Mesodermal cell (in vitro differentiated cells): ENCODE measurements at regions not wholly inside any gene's neighbourhood (a gene's known extent, or its start where the extent isn't known, plus 50 kb on each side); places are given as distances from the start of the nearest gene placed in this dataset.

Experiments
- H3K27ac ChIP-seq: 2 replicates; pipeline ENCODE4 v1.7.0; 2013; ENCODE audit warnings: mild to moderate bottlenecking, low read depth, low read length, moderate library complexity; ENCODE audit not compliant: severe bottlenecking
- H3K36me3 ChIP-seq: 2 replicates; pipeline ENCODE4 v1.7.1; 2013; ENCODE audit warnings: mild to moderate bottlenecking, low read length, moderate library complexity; ENCODE audit not compliant: control insufficient read depth, insufficient read depth
- H3K4me1 ChIP-seq: one replicate; pipeline ENCODE4 v1.7.1; 2013; ENCODE audit warnings: mild to moderate bottlenecking, low read length; ENCODE audit not compliant: insufficient read depth, control insufficient read depth, poor library complexity, severe bottlenecking
- H3K4me3 ChIP-seq: 2 replicates; pipeline ENCODE4 v1.7.0; 2013; ENCODE audit warnings: low read length, control low read depth, mild to moderate bottlenecking; ENCODE audit not compliant: insufficient read depth, poor library complexity, severe bottlenecking; ENCODE audit errors: extremely low read depth
- H3K9me3 ChIP-seq: 2 replicates; pipeline ENCODE4 v1.7.1; 2013; ENCODE audit warnings: mild to moderate bottlenecking, low read length, moderate library complexity; ENCODE audit not compliant: control insufficient read depth
- whole genome bisulfite sequencing, 2 experiments: methylation state at CpG; one replicate each; pipeline ENCODE4 v1.1.5; 2013; ENCODE audit warnings: missing lambda C conversion rate in 2 of 2; ENCODE audit not compliant: insufficient coverage in 2 of 2; 5-methylcytosine and 5-hydroxymethylcytosine counted together

- WGBS, 2 experiments, result 87 to 95% methylated on average over 6 to 7 of the region's 7 CpGs
- H3K27ac ChIP-seq, result no peak overlapping the region
- no peaks in the 10 kb centered on the region for H3K36me3 ChIP-seq
- H3K4me1 ChIP-seq, result peaks cover 25% of the 10 kb centered on the region
- H3K9me3 ChIP-seq, result peaks cover 10% of the 10 kb centered on the region
- no peak overlapping the region for H3K4me3 ChIP-seq
These were observed 75.1 kb upstream of the RAI14 start for GRCh38 chr5:34580983-34581382.

DNA sequence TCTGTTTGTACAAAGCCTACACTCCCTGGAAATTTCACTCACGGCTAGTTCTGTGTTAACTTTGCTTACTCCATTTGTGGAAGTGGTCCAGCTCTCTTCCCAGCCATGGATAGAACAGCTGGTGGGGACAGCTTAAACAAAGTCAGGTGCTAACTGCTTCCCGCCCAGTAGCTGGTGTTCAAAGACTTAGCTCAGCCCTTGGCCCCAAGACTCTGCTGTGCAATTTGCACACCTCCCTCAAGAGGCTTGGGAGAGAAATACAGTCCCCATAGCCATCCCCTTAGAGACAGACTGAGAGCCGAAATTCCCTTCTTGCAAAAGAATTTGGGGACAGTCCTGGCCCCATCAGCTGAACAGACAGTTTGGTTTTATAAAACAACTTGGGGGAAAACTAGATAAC lies 73.8 kb upstream of the RAI14 start:
- H3K4me3 ChIP-seq, result no peak overlapping the region
- peaks cover 10% of the 10 kb centered on the region for H3K9me3 ChIP-seq
- 91 to 100% methylated on average over 3 of the region's 3 CpGs for WGBS, 2 experiments
- no peak overlapping the region for H3K27ac ChIP-seq
- no peaks in the 10 kb centered on the region for H3K36me3 ChIP-seq
- H3K4me1 ChIP-seq, result peaks cover 37% of the 10 kb centered on the region

DNA sequence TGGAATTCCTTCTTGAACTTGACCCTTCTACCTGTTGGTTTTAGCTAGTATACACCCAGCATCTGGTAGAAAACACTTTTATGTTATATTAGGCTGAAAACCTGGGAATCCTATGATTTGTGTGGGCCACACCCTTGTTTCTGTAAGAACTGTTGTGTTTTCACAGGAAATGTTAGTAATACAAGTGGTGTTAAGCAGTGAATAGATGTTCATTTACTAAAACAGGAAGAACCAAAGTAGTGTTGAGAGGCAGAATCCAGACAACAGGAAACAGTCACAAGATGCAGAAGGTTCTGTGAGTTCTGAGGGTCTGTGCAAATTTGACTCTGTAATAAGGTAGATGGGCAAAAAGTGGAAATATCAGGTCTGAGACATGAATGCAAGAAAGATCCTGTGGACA lies 73.0 kb upstream of the RAI14 start:
- no peaks in the 10 kb centered on the region for H3K36me3 ChIP-seq

DNA sequence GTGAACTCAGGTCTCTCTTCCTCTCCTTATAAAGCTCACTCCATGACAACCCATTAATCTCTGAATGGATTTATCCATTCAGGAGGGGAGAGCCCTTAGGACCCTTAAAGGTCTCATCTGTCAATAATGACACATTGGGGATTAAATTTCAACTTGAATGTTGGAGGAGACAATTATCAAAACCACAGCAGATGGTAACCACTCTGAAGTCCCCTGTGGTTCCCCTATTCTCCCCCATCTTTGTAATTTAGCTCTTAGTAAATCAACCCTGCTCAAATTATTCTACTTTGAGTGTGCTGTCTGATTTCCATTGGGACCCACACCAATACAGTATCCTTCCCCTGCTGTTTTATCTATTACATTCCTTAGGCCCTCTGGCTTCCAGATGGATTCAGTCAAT lies 72.0 kb upstream of the RAI14 start:
- Histone ChIP-seq H3K4me1 (peaks cover 55% of the 10 kb centered on the region), H3K36me3 (no peaks in the 10 kb centered on the region), H3K27ac (no peak overlapping the region), H3K9me3 (peaks cover 5% of the 10 kb centered on the region), H3K4me3 (no peak overlapping the region)

More for the DNA sequence above, 73.0 kb upstream of the RAI14 start:
- Histone ChIP-seq H3K27ac (no peak overlapping the region), H3K9me3 (peaks cover 10% of the 10 kb centered on the region), H3K4me1 (peaks cover 45% of the 10 kb centered on the region), H3K4me3 (no peak overlapping the region)

GRCh38 chr5:34585601-34586104 lies 70.5 kb upstream of the RAI14 start:
- WGBS, 2 experiments, result 86 to 100% methylated on average over 2 to 4 of the region's 5 CpGs
- no peak overlapping the region for H3K4me3 ChIP-seq
- H3K4me1 ChIP-seq, result peaks cover 68% of the 10 kb centered on the region
- H3K36me3 ChIP-seq, result no peaks in the 10 kb centered on the region
- no peaks in the 10 kb centered on the region for H3K9me3 ChIP-seq
- peak overlapping the region; percentile 83 for H3K27ac ChIP-seq

DNA sequence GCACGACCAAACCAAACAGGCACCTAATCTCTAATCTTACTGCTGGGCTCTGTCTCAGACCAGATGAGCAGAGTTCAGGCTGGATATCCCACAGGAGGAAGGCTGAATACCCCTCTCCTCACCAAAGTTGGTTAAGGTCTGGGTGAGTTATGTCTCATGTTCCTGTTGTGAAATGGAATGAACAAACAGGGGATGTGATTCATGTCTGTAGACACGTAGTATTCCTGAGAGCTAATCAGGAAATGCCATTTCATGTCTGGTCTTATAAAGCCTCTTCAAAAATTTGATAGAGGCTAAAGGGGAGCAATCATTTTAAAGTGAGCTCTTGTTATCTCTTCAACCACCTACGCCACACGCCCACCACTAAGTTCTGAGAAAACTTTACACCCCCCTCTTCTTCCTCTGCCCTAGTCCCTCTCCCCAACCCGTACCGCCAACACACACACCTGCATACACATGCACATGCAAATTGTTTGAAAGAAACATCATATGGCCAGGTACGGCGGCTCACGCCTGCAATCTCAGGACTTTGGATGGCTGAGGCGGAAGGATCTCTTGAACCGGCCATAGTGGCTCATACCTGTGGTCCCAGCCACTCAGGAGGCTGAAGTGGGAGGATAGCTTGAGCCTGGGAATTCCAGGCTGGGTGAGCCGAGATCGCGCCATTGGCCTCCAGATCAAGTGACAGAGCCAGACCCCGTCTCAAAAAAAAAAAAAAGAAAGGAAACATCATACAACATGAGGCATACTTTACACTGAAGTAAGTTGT lies 69.8 kb upstream of the RAI14 start:
- Histone ChIP-seq H3K27ac (peak overlapping the region; percentile 83), H3K9me3 (no peaks in the 10 kb centered on the region), H3K4me3 (no peak overlapping the region), H3K4me1 (peaks cover 68% of the 10 kb centered on the region), H3K36me3 (no peaks in the 10 kb centered on the region)
- 81 to 95% methylated on average over 7 to 10 of the region's 15 CpGs for WGBS, 2 experiments

- WGBS, 2 experiments, result 50% methylated on average over 3 to 6 of the region's 6 CpGs
- H3K4me1 ChIP-seq, result peaks cover 64% of the 10 kb centered on the region
- H3K36me3 ChIP-seq, result no peaks in the 10 kb centered on the region
- H3K9me3 ChIP-seq, result no peaks in the 10 kb centered on the region
- H3K4me3 ChIP-seq, result no peak overlapping the region
- peak overlapping the region; percentile 95 for H3K27ac ChIP-seq
These were observed 68.5 kb upstream of the RAI14 start for GRCh38 chr5:34587355-34588241.

GRCh38 chr5:34589832-34590231 lies 66.3 kb upstream of the RAI14 start:
- Histone ChIP-seq H3K27ac (no peak overlapping the region), H3K4me3 (no peak overlapping the region), H3K36me3 (no peaks in the 10 kb centered on the region), H3K9me3 (no peaks in the 10 kb centered on the region), H3K4me1 (peaks cover 49% of the 10 kb centered on the region)
- WGBS, 2 experiments, result 60 to 69% methylated on average over 2 of the region's 2 CpGs

DNA sequence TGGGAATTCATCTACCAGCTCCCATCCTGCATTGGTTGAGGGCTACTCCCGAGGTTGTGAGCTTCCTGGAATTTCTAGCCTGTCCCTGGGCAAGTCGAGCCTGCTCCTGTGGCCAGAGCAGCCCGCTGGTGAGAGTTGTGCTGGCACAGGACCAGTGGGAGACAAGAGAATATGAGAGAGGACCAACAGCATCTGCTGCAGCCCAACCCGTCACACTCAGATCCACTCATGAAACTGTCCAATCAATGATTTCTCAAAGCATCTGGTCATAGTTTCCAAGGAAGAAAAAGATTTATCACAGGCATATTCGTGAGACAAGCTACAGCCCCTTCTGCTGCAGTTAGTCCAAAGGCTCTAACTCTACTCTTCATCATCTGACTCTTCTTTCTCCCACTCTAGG lies 64.4 kb upstream of the RAI14 start:
- no peak overlapping the region for H3K27ac ChIP-seq
- no peaks in the 10 kb centered on the region for H3K9me3 ChIP-seq
- peaks cover 36% of the 10 kb centered on the region for H3K4me1 ChIP-seq
- no peaks in the 10 kb centered on the region for H3K36me3 ChIP-seq
- WGBS, 2 experiments, result 87 to 92% methylated on average over 2 to 4 of the region's 5 CpGs
- no peak overlapping the region for H3K4me3 ChIP-seq

DNA sequence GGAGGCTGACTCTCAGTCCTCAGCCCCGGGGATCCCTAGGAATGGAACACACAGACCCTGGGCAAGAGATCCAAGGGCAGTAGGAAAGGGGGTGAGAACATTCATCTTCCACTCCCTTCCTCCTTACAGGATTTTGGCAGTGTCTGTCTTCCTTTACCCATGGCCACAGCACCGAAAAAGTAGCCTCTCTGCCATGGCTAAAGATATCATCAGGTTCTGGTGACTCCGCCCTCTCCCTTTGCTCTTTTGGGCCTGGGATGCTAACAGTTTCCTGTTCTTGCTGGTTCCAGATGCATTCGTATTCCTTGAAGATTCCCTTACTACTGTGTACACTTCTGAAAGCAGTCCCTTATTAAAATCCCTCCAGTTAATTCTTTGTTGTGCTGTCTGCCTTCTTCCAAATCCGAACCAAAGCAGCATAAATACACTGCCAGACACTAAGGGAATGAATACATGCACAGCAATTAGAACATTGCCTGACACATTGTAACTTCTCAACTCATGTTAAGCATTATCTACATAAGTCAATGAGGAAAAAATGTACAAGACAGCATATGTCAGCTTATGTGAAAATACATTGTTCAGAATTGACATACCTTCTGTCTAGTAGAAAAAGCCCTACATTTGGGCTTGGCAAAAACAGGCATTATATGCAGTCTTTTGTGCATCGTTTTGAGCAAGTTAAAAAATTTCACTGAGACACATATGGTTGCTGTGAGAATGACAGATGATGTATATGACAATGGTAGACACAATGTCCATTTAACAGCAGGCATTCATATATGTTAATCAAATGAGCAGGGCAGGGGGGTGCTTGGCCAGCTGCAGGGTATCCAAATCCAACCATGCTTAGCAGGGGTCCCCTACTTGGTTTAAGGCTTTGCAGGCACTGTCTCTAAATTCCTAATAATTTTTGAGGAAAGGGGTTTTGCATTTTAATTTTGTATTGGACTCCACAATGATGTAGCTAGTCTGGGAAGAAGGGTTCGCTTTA lies 58.8 kb upstream of the RAI14 start:
- Histone ChIP-seq H3K36me3 (no peaks in the 10 kb centered on the region), H3K4me1 (peaks cover 22% of the 10 kb centered on the region), H3K4me3 (no peak overlapping the region), H3K9me3 (no peaks in the 10 kb centered on the region), H3K27ac (no peak overlapping the region)
- WGBS, 2 experiments, result 89% methylated on average over 5 of the region's 7 CpGs
